ENCODE measurements at regions not wholly inside any gene's neighbourhood (a gene's known extent, or its start where the extent isn't known, plus 50 kb on each side); places are given as distances from the start of the nearest gene placed in this dataset.

DNA sequence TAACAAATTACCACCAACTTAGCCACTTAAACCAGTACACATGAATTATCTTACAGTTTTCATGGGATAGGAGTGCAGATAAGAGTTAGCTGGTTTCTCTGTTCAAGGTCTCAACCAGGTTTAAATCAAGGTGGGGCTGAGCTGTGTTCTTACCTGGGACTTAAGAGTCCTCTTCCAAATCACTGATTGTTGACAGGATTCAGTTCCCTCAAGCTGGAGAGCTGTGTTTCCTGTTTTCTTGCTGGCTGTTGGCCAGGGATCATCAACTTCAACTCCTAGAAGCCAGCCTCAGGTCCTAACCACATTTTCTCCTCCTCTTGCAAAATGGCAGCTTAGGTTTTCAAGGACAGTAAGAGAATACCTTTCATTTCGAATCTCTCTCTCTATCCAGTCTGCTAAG lies 123.8 kb upstream of the CHRM3 start:
- in situ Hi-C loops (cut with HindIII; ENCODE audit: low sequenced_read_pairs): no loop called here
- TF ChIP-seq, protein P1, sequence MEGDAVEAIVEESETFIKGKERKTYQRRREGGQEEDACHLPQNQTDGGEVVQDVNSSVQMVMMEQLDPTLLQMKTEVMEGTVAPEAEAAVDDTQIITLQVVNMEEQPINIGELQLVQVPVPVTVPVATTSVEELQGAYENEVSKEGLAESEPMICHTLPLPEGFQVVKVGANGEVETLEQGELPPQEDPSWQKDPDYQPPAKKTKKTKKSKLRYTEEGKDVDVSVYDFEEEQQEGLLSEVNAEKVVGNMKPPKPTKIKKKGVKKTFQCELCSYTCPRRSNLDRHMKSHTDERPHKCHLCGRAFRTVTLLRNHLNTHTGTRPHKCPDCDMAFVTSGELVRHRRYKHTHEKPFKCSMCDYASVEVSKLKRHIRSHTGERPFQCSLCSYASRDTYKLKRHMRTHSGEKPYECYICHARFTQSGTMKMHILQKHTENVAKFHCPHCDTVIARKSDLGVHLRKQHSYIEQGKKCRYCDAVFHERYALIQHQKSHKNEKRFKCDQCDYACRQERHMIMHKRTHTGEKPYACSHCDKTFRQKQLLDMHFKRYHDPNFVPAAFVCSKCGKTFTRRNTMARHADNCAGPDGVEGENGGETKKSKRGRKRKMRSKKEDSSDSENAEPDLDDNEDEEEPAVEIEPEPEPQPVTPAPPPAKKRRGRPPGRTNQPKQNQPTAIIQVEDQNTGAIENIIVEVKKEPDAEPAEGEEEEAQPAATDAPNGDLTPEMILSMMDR (IDR thresholded peaks at IDR 0.05; ENCODE audit: low read depth, low read length, missing control alignments): no peak

DNA sequence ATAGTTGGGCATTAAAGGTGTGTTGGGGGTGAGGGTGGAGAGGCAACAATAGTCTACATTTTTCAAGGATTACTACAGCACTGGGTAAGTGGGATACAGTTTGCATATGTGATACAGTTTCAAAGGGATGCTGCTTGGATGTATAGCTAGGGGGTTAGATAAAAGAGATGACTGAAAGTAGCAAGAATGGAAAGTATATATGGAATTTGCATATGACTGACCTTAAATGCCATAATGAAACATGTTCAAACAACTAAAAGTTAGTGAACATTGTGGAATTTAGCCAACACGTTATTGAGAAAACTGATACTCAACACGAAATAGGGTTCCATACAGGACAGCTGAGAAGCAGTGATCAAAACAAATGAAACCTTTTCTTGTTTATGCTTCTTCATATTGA lies 124.8 kb upstream of the CHRM3 start:
- no peak for DNase-seq (ENCODE audit: low read depth)
- in situ Hi-C loops (cut with HindIII; ENCODE audit: low sequenced_read_pairs): no loop called here
- no peak overlapping the region for H3K4me3 ChIP-seq (ENCODE audit: low read depth, low read length)
- TF ChIP-seq, protein P1 (IDR thresholded peaks at IDR 0.05; ENCODE audit: low read depth, low read length, missing control alignments): no peak

More for the DNA sequence above, 123.8 kb upstream of the CHRM3 start:
- DNase-seq (ENCODE audit: low read depth): no peak
- H3K4me3 ChIP-seq (ENCODE audit: low read depth, low read length): no peak overlapping the region

DNA sequence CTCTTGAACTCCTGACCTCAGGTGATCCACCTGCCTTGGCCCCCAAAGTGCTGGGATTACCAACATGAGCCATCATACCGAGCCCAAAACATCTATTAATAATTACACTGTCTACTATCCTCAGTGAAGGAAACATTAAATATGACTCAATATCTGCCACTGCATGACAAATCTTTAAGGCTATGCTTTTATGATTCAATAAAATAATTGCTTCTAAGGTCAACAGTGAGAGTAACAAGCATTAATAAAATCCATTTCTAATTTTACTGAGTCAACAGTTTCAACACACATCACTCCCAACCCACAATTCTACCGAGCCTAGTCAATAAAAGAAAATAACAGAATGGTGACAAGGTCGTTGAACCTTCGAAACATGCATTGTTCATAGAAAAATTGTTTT lies 125.5 kb upstream of the CHRM3 start:
- no peak for DNase-seq (ENCODE audit: low read depth)
- TF ChIP-seq, protein P1 (IDR thresholded peaks at IDR 0.05; ENCODE audit: low read depth, low read length, missing control alignments): no peak
- in situ Hi-C loops (cut with HindIII; ENCODE audit: low sequenced_read_pairs): no loop called here
- no peak overlapping the region for H3K4me3 ChIP-seq (ENCODE audit: low read depth, low read length)

DNA sequence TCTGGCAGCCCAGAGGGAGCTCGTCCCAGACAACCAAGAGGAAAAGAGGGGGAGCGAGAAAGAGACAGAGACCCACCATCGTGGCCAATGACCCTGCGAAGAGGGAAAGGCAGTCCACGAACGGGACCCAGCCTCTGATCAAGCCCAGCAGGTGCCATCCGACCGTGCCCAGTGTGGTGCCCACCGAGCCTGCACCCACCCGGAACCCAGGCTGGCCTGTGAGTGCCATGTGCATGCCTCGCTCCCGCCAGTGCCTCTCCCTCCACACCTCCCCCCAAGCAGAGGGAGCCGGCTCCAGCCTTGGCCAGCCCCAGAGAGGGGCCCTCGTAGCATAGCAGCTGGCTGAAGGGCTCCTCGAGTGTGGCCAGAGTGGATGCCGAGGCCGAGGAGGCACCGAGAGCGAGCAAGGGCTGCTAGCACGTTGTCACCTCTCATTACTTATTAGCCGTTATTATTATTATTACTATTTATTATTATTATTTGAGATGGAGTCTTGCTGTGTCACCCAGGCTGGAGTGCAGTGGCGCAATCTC lies 130.7 kb upstream of the CHRM3 start:
- TF ChIP-seq, protein P1 (IDR thresholded peaks at IDR 0.05; ENCODE audit: low read depth, low read length, missing control alignments): no peak
- in situ Hi-C loops (cut with HindIII; ENCODE audit: low sequenced_read_pairs): no loop called here
- H3K4me3 ChIP-seq (ENCODE audit: low read depth, low read length): no peak overlapping the region

DNA sequence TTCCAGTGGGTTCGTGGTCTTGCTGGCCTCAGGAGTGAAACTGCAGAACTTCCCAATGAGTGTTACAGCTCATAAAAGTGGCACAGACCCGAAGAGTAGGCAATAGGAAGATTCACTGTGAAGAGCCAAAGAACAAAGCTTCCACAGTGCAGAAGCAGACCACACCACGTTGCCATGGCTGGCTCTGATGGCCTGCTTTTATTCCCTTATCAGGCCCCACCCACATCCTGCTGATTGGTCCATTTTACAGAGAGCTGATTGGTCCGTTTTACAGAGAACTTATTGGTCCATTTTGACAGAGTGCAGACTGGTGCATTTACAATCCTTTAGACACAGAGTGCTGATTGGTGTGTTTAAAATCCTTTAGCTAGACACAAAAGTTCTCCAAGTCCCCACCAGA lies 131.4 kb upstream of the CHRM3 start:
- TF ChIP-seq, protein P1 (IDR thresholded peaks at IDR 0.05; ENCODE audit: low read depth, low read length, missing control alignments): no peak
- no peak for DNase-seq (ENCODE audit: low read depth)
- in situ Hi-C loops (cut with HindIII; ENCODE audit: low sequenced_read_pairs): no loop called here
- H3K4me3 ChIP-seq (ENCODE audit: low read depth, low read length): no peak overlapping the region

More for the DNA sequence above, 130.7 kb upstream of the CHRM3 start:
- no peak for DNase-seq (ENCODE audit: low read depth)

DNA sequence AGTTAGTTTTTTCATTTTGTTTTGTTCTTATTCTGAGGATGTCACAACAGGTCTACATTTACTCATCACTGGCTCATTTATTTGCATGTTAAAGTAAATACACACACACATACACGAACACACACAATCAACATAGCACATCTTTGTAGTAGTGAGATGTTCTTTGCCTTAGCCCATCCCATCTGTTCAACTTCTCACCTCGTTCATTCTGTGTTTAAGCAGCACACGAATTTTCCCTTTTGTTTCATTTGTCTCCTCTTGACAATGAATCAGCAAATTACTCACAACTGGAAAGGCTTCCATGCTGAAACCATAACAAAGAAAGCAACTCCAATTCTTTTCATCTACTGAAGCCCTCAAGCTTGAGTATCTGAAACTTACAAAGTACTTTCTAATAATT lies 133.3 kb upstream of the CHRM3 start:
- in situ Hi-C loops (cut with HindIII; ENCODE audit: low sequenced_read_pairs): no loop called here
- TF ChIP-seq, protein P1 (IDR thresholded peaks at IDR 0.05; ENCODE audit: low read depth, low read length, missing control alignments): no peak
- DNase-seq (ENCODE audit: low read depth): no peak
- H3K4me3 ChIP-seq (ENCODE audit: low read depth, low read length): no peak overlapping the region
